ENCODE measurements at regions not wholly inside any gene's neighbourhood (a gene's known extent, or its start where the extent isn't known, plus 50 kb on each side); places are given as distances from the start of the nearest gene placed in this dataset.

DNA sequence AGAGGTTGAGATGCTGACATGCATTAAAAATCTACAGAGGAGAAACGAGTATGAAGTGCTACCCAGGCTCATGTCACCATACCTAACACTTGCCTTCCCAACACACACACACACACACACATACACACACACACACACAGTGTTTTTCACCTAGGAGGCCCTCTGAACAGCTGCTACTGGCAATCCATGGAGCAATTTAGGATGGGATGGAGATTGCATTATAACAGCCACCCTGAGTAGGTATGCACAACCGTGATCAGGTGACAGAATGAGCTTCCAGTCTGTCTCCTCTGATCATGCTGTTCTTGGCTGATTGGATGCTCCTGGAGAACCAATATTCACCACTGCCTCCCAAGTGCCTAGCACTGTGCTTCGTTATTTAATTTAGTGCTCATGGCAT, 528.5 kb upstream of the CDH5 start (continued):
- no peak for TF ChIP-seq MXD4 (CRISPR knock-in tag; IDR thresholded peaks at IDR 0.05; ENCODE audit: borderline replicate concordance)
- TF ChIP-seq, protein P1, sequence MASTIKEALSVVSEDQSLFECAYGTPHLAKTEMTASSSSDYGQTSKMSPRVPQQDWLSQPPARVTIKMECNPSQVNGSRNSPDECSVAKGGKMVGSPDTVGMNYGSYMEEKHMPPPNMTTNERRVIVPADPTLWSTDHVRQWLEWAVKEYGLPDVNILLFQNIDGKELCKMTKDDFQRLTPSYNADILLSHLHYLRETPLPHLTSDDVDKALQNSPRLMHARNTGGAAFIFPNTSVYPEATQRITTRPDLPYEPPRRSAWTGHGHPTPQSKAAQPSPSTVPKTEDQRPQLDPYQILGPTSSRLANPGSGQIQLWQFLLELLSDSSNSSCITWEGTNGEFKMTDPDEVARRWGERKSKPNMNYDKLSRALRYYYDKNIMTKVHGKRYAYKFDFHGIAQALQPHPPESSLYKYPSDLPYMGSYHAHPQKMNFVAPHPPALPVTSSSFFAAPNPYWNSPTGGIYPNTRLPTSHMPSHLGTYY (CRISPR knock-in tag; IDR thresholded peaks at IDR 0.05) = no peak
- TF ChIP-seq NR2C2 (CRISPR knock-in tag; IDR thresholded peaks at IDR 0.05) = no peak

DNA sequence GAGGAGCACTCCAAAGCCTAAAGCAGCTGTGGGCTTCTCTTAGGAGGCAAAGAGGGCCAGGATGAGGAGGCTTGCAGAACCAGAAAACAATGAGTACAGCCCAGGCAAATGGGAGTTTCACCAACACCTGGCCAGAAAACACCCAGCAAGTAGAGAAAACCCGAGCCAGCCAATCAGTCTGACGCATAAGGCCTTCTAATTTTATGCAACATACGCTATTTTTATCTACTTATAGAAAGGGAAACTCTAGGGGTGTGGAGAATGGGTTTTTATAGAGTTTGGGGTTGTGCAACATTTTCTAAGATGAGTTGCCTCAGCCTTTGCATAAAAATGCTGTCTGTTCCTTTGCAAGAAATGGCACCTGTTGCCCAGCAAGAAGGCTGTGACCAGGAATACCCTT, 529.0 kb upstream of the CDH5 start:
- ATAC-seq = no peak
- Mint-ChIP-seq H3K36me3 (no peaks in the 10 kb centered on the region), H3K27ac (no peak overlapping the region), H3K4me3 (no peak overlapping the region), H3K9me3 (no peaks in the 10 kb centered on the region), H3K27me3 (ENCODE audit: low read depth) (peaks cover 6% of the 10 kb centered on the region; the same call in 1 of the 2 replicates), H3K4me1 (no peaks in the 10 kb centered on the region)
- DNase-seq (ENCODE audit: low spot score) = no peak
- ChIA-PET POLR2A (no interaction called here), CTCF (no interaction called here)
- no peak for TF ChIP-seq ZNF232 (CRISPR knock-in tag; IDR thresholded peaks at IDR 0.05)
- TF ChIP-seq, protein P2, sequence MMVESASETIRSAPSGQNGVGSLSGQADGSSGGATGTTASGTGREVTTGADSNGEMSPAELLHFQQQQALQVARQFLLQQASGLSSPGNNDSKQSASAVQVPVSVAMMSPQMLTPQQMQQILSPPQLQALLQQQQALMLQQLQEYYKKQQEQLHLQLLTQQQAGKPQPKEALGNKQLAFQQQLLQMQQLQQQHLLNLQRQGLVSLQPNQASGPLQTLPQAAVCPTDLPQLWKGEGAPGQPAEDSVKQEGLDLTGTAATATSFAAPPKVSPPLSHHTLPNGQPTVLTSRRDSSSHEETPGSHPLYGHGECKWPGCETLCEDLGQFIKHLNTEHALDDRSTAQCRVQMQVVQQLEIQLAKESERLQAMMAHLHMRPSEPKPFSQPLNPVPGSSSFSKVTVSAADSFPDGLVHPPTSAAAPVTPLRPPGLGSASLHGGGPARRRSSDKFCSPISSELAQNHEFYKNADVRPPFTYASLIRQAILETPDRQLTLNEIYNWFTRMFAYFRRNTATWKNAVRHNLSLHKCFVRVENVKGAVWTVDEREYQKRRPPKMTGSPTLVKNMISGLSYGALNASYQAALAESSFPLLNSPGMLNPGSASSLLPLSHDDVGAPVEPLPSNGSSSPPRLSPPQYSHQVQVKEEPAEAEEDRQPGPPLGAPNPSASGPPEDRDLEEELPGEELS (CRISPR knock-in tag; IDR thresholded peaks at IDR 0.05) = no peak
- TF ChIP-seq ZBTB21 (CRISPR knock-in tag; IDR thresholded peaks at IDR 0.05; ENCODE audit: borderline replicate concordance) = no peak
- TF ChIP-seq, protein P1 (CRISPR knock-in tag; IDR thresholded peaks at IDR 0.05) = no peak
- no peak for TF ChIP-seq FOXJ3 (CRISPR knock-in tag; IDR thresholded peaks at IDR 0.05; ENCODE audit: borderline replicate concordance)
- TF ChIP-seq, protein P3, sequence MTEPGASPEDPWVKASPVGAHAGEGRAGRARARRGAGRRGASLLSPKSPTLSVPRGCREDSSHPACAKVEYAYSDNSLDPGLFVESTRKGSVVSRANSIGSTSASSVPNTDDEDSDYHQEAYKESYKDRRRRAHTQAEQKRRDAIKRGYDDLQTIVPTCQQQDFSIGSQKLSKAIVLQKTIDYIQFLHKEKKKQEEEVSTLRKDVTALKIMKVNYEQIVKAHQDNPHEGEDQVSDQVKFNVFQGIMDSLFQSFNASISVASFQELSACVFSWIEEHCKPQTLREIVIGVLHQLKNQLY (CRISPR knock-in tag; IDR thresholded peaks at IDR 0.05) = no peak
- TF ChIP-seq, protein P4, sequence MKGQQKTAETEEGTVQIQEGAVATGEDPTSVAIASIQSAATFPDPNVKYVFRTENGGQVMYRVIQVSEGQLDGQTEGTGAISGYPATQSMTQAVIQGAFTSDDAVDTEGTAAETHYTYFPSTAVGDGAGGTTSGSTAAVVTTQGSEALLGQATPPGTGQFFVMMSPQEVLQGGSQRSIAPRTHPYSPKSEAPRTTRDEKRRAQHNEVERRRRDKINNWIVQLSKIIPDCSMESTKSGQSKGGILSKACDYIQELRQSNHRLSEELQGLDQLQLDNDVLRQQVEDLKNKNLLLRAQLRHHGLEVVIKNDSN (CRISPR knock-in tag; IDR thresholded peaks at IDR 0.05) = no peak
- TF ChIP-seq MYBL2 (CRISPR knock-in tag; IDR thresholded peaks at IDR 0.05) = no peak
- no peak for TF ChIP-seq ZNF416 (CRISPR knock-in tag; IDR thresholded peaks at IDR 0.05)
- TF ChIP-seq TCF7 (CRISPR knock-in tag; IDR thresholded peaks at IDR 0.05; ENCODE audit: low read depth) = no peak
- TF ChIP-seq SMAD4 (CRISPR knock-in tag; IDR thresholded peaks at IDR 0.05) = no peak
- TF ChIP-seq, protein P5, sequence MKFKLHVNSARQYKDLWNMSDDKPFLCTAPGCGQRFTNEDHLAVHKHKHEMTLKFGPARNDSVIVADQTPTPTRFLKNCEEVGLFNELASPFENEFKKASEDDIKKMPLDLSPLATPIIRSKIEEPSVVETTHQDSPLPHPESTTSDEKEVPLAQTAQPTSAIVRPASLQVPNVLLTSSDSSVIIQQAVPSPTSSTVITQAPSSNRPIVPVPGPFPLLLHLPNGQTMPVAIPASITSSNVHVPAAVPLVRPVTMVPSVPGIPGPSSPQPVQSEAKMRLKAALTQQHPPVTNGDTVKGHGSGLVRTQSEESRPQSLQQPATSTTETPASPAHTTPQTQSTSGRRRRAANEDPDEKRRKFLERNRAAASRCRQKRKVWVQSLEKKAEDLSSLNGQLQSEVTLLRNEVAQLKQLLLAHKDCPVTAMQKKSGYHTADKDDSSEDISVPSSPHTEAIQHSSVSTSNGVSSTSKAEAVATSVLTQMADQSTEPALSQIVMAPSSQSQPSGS (CRISPR knock-in tag; IDR thresholded peaks at IDR 0.05; ENCODE audit: borderline replicate concordance, low read depth) = no peak

DNA sequence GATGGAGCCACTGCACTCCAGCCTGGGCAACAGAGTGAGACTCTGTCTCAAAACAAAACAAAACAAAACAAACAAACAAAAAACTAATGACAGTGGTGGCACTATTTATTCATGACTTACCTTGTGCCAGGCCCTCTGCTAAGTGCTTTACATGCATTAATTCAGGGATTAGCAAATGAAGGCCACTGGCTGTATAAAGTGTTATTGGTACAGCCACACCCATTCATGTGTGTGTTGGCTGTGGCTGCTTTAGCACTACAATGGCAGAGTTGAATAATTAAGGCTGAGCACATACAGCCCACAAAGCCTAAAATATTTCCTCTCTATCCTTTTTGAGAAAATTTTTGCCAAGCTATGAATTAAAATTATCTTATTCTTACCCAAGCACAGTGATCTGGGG, 531.8 kb upstream of the CDH5 start:
- ChIA-PET POLR2A (no interaction called here), CTCF (no interaction called here)
- Mint-ChIP-seq H3K4me1 (no peaks in the 10 kb centered on the region), H3K27ac (no peak overlapping the region), H3K27me3 (ENCODE audit: low read depth) (peaks cover 6% of the 10 kb centered on the region; the same call in 1 of the 2 replicates), H3K4me3 (no peak overlapping the region), H3K36me3 (no peaks in the 10 kb centered on the region), H3K9me3 (no peaks in the 10 kb centered on the region)
- DNase-seq (ENCODE audit: low spot score) (no peak), ATAC-seq (no peak)
- TF ChIP-seq ZNF121 (CRISPR knock-in tag; IDR thresholded peaks at IDR 0.05) = no peak
- no peak for TF ChIP-seq CREM (CRISPR knock-in tag; IDR thresholded peaks at IDR 0.05)
- TF ChIP-seq HMGA2 (CRISPR knock-in tag; IDR thresholded peaks at IDR 0.05) = no peak
- TF ChIP-seq, protein P6, sequence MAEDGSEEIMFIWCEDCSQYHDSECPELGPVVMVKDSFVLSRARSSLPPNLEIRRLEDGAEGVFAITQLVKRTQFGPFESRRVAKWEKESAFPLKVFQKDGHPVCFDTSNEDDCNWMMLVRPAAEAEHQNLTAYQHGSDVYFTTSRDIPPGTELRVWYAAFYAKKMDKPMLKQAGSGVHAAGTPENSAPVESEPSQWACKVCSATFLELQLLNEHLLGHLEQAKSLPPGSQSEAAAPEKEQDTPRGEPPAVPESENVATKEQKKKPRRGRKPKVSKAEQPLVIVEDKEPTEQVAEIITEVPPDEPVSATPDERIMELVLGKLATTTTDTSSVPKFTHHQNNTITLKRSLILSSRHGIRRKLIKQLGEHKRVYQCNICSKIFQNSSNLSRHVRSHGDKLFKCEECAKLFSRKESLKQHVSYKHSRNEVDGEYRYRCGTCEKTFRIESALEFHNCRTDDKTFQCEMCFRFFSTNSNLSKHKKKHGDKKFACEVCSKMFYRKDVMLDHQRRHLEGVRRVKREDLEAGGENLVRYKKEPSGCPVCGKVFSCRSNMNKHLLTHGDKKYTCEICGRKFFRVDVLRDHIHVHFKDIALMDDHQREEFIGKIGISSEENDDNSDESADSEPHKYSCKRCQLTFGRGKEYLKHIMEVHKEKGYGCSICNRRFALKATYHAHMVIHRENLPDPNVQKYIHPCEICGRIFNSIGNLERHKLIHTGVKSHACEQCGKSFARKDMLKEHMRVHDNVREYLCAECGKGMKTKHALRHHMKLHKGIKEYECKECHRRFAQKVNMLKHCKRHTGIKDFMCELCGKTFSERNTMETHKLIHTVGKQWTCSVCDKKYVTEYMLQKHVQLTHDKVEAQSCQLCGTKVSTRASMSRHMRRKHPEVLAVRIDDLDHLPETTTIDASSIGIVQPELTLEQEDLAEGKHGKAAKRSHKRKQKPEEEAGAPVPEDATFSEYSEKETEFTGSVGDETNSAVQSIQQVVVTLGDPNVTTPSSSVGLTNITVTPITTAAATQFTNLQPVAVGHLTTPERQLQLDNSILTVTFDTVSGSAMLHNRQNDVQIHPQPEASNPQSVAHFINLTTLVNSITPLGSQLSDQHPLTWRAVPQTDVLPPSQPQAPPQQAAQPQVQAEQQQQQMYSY (CRISPR knock-in tag; IDR thresholded peaks at IDR 0.05) = no peak
- TF ChIP-seq NFE2L1 (CRISPR knock-in tag; IDR thresholded peaks at IDR 0.05) = no peak
- TF ChIP-seq NR1H2 (CRISPR knock-in tag; IDR thresholded peaks at IDR 0.05) = no peak
- no peak for TF ChIP-seq ZNF138 (CRISPR knock-in tag; conservative IDR thresholded peaks at IDR 0.05)
- TF ChIP-seq, protein P7, sequence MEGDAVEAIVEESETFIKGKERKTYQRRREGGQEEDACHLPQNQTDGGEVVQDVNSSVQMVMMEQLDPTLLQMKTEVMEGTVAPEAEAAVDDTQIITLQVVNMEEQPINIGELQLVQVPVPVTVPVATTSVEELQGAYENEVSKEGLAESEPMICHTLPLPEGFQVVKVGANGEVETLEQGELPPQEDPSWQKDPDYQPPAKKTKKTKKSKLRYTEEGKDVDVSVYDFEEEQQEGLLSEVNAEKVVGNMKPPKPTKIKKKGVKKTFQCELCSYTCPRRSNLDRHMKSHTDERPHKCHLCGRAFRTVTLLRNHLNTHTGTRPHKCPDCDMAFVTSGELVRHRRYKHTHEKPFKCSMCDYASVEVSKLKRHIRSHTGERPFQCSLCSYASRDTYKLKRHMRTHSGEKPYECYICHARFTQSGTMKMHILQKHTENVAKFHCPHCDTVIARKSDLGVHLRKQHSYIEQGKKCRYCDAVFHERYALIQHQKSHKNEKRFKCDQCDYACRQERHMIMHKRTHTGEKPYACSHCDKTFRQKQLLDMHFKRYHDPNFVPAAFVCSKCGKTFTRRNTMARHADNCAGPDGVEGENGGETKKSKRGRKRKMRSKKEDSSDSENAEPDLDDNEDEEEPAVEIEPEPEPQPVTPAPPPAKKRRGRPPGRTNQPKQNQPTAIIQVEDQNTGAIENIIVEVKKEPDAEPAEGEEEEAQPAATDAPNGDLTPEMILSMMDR (IDR thresholded peaks at IDR 0.05) = no peak

Measured in WTC11 (cell line).